Fibroblast of villous mesenchyme (primary cell): ENCODE measurements at regions not wholly inside any gene's neighbourhood (a gene's known extent, or its start where the extent isn't known, plus 50 kb on each side); places are given as distances from the start of the nearest gene placed in this dataset.

Source experiments
- DNase-seq: peaks from one replicate; pipeline ENCODE4 v3.0.0-alpha.2; 2010; ENCODE audit warnings: low read depth
- H3K4me3 ChIP-seq: 2 replicates; pipeline ENCODE4 v1.5.1; 2011; ENCODE audit warnings: low read depth, mild to moderate bottlenecking, low read length
- CTCF ChIP-seq: IDR thresholded peaks from 2 replicates; pipeline ENCODE4 v1.5.1; 2012; ENCODE audit warnings: low read depth, mild to moderate bottlenecking, low read length; ENCODE audit not compliant: insufficient read depth

GRCh38 chr2:2507417-2507997, 176.4 kb upstream of the MYT1L start:
- no peak overlapping the region for H3K4me3 ChIP-seq
- TF ChIP-seq CTCF: no peak

GRCh38 chr2:2506536-2506935, 175.5 kb upstream of the MYT1L start:
- H3K4me3 ChIP-seq: no peak overlapping the region
- no peak for DNase-seq
- no peak for TF ChIP-seq CTCF

More at GRCh38 chr2:2507417-2507997, 176.4 kb upstream of the MYT1L start:
- no peak for DNase-seq

- H3K4me3 ChIP-seq: no peak overlapping the region
- TF ChIP-seq CTCF: no peak
- no peak for DNase-seq
Measured at GRCh38 chr2:2505604-2506003, 174.5 kb upstream of the MYT1L start.

GRCh38 chr2:2503864-2504418, 172.9 kb upstream of the MYT1L start:
- DNase-seq: no peak
- TF ChIP-seq CTCF: no peak
- no peak overlapping the region for H3K4me3 ChIP-seq

GRCh38 chr2:2502201-2502549, 171.1 kb upstream of the MYT1L start:
- no peak for TF ChIP-seq CTCF
- H3K4me3 ChIP-seq: no peak overlapping the region
- no peak for DNase-seq

- no peak for DNase-seq
- no peak for TF ChIP-seq CTCF
- no peak overlapping the region for H3K4me3 ChIP-seq
Measured at GRCh38 chr2:2501454-2502200, 170.6 kb upstream of the MYT1L start.
